ENCODE measurements at regions not wholly inside any gene's neighbourhood (a gene's known extent, or its start where the extent isn't known, plus 50 kb on each side); places are given as distances from the start of the nearest gene placed in this dataset.

GRCh38 chr13:34246511-34246910, 428.6 kb downstream of the RFC3 start:
- no peak for DNase-seq (ENCODE audit: low read depth in 2 of 2)

GRCh38 chr13:34247596-34247995, 429.6 kb downstream of the RFC3 start:
- DNase-seq (ENCODE audit: low read depth in 2 of 2) = no peak

- no peak for DNase-seq (ENCODE audit: low read depth in 2 of 2)
These were observed 431.6 kb downstream of the RFC3 start for GRCh38 chr13:34249546-34250039.

DNA sequence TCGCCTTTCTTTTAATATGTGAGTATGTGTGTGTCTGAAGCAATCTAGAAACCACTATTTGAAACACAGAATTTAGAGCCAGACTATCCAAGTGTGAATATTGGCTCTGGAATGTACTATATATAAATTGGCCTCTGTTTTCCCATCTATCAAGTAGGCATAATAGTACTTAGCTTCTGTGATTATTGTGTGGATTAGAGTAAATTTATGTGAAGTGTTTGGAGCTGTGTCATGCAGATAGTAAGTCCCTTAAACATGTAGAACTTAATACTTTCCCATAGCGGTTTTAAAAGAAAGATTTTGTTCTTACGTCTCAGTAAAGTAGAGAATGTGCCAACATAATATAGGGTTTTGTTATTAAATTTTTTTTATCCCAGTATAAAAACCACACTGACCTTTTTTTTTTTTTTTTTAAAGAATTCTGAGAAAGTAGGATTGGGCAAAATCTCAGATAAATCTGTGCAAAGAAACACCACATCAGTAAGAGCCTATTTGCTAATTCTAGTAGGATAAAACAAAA, 432.3 kb downstream of the RFC3 start:
- DNase-seq (ENCODE audit: low read depth in 2 of 2) = no peak

- DNase-seq (ENCODE audit: low read depth in 2 of 2) = no peak
These were observed 436.4 kb downstream of the RFC3 start for GRCh38 chr13:34254366-34254765.

GRCh38 chr13:34255711-34256110, 437.8 kb downstream of the RFC3 start:
- DNase-seq (ENCODE audit: low read depth in 2 of 2) = no peak

DNA sequence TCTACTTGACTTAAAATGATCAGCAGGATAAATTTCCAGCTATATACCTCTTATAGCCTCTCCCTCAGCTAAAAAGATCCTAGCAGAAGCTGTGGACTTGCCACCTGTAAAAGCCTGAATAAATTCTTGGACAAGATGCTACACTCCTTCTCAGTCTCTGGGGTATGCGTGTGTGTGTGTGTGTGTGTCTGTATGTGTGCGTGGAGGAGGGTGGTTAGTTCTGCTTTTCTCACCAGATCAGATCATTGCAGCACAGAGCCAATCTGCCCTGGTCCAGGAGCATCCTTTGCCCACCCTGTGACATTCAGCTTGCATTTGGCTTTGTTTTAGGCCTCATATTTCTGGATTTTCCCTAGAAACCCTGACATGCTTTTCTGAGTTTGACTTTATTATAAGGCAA, 438.3 kb downstream of the RFC3 start:
- DNase-seq (ENCODE audit: low read depth in 2 of 2) = no peak

DNA sequence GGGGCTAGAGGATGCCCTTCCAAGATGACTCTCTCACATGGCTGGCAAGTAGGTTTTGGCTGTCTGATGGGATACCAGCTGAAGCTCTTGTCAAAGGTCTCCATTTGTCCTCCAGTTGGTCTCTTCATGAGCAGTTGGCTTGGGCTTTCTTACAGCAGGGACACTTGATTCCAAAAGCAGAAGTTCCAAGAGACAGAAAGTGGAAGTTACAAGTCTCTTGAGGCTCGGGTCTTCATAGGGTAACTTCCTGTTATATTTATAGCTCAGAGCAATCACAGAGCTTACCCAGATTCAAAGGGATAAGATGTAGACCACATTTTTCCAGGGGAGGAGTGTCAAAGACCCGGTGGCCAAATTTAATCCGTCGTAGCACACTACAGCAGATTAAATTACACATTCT, 440.0 kb downstream of the RFC3 start:
- DNase-seq (ENCODE audit: low read depth in 2 of 2) = no peak

- no peak for DNase-seq (ENCODE audit: low read depth in 2 of 2)
These were observed 440.9 kb downstream of the RFC3 start for GRCh38 chr13:34258646-34259386.

- DNase-seq (ENCODE audit: low read depth in 2 of 2) = no peak
These were observed 445.7 kb downstream of the RFC3 start for GRCh38 chr13:34263681-34264080.

- no peak for DNase-seq (ENCODE audit: low read depth in 2 of 2)
These were observed 447.2 kb downstream of the RFC3 start for GRCh38 chr13:34265046-34265679.

- DNase-seq (ENCODE audit: low read depth in 2 of 2) = no peak
These were observed 458.8 kb downstream of the RFC3 start for GRCh38 chr13:34276764-34277163.

DNA sequence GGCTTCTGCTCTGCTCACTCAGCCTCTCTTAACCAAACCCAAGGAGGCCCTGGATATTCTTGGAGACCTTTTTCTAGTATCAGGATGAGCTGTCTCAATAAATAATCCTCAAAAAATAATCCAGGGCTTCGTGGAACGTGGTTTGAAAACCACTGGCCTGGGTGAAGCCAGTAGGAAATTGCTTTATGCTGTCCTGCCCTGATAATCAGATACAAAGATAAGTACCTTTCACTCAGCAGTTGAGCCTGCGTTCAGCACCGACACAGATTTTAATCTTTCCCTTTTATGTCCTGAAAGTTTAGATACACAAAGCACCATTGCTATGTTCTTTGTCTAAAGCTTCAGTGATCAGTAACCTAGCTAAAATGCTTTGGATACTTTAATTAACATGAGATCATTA, 460.0 kb downstream of the RFC3 start:
- DNase-seq (ENCODE audit: low read depth in 2 of 2) = no peak

GRCh38 chr13:34278780-34279179, 460.8 kb downstream of the RFC3 start:
- no peak for DNase-seq (ENCODE audit: low read depth in 2 of 2)

DNA sequence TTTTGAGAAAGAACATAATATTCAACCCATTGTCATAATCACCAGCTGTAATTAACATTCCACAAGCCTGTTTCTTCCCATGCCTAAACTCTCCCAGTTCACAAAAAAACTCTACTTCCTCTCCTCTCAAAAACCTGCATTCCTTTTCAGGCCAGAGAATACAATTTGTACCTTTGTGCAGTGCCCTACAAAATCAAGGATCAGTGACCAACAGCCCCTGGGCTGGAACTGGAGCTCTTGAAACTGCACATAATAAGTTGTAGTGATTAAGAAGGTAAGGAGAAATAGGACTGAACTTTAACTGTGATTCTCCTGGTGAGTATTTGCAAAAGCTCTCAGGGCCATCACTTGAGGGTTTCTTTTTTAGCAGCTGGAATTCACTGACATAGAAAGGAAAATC, 472.7 kb downstream of the RFC3 start:
- no peak for DNase-seq (ENCODE audit: low read depth in 2 of 2)

DNA sequence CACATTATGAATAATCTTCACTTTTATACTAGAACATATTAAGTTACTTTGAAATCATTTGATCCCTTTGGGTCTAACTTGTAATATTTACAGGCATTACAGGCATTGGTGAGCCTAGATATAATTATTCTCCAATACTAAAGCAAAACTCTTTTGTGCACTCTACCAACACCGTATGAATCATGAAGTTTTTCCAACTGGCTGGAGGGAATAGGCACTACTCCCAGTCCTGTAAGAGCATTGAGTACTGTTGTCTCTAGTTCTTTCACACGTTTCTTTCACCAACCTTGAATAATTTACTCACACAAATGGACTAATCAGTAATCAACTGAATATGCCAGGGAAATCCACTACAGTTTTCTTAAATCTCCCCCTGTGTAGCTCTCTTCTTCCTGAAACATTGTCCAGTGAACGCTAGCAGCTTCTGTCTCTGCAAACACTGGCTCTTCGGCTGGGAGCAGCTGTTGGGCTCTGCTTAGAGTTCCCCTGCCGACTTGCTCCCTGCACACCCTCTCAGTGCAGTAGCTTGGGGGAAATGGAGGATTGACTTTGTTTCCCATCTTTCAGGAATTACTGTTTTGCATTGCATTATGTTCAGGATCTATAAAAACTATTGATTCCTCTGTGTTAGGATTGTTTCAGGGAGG, 476.7 kb downstream of the RFC3 start:
- DNase-seq (ENCODE audit: low read depth in 2 of 2) = no peak

GRCh38 chr13:34300559-34300958, 482.6 kb downstream of the RFC3 start:
- no peak for DNase-seq (ENCODE audit: low read depth in 2 of 2)

- DNase-seq (ENCODE audit: low read depth in 2 of 2) = no peak
These were observed 484.6 kb downstream of the RFC3 start for GRCh38 chr13:34302596-34302995.

- DNase-seq (ENCODE audit: low read depth in 2 of 2) = no peak
These were observed 485.4 kb downstream of the RFC3 start for GRCh38 chr13:34303346-34303745.

- DNase-seq (ENCODE audit: low read depth in 2 of 2) = no peak
These were observed 489.7 kb downstream of the RFC3 start for GRCh38 chr13:34307607-34308006.

DNA sequence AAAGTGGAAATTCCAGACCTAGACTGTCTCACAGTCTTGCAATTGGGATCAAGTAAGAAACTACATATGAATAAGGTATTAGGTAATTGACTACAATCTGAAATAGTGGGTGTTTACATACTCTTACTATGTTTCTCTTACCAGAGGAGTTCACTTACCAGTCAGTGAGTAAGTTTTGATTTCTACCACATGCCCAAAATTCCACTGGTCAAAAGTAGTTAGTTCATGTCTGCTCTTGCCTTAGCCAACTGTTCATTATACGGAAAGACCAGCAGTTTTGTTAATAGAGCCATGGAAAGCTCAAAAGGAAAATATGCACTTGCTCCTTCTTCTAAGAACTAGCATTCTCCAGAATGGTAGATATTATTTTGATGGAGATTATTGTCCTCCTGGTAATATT, 490.8 kb downstream of the RFC3 start:
- DNase-seq (ENCODE audit: low read depth in 2 of 2) = no peak

GRCh38 chr13:34310539-34310938, 492.6 kb downstream of the RFC3 start:
- DNase-seq (ENCODE audit: low read depth in 2 of 2) = no peak

DNA sequence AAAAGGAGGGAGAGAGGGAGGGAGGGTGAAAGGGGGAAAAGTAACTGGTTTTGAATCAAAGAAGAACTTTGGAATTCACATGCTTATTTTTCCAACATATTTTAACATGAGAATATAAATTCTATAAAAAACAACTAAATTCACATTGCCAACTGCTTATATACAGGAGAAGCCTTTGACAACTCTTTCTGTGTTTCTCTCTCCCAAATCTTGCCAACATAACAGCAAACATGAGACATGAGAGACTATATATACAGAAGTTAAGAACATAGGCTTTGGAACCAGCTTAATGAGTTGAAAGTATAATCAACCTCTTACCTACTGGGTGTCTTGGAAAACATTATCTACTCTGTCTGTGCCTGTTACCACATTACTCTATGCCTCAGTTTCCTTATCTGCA, 493.3 kb downstream of the RFC3 start:
- DNase-seq (ENCODE audit: low read depth in 2 of 2) = no peak

Data from activated CD8-positive, alpha-beta memory T cell treated with anti-CD3 and anti-CD28 coated beads for 4 hours (primary cell).